ENCODE measurements at regions not wholly inside any gene's neighbourhood (a gene's known extent, or its start where the extent isn't known, plus 50 kb on each side); places are given as distances from the start of the nearest gene placed in this dataset.

DNA sequence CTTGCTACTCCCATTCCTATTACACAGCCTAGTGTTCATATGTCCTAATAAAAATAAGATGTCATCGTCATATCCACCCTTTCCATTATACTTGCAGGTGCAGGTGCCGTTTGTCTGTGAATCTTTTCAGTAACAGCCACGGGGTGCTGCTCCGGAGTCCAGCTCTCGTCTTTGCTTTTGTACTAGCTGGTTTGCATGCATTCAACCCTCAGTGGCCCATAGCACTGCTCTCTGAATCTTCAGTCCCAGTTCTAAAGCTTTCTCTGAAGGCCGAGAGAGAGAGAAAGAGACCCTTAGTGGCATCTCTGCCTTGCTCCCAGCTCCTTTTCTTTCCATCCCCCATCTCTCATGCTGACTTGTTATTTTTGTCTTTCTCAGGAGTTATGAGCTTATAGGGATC is 468.5 kb downstream of the TMEM232 start:
- TF ChIP-seq ZFX (IDR thresholded peaks at IDR 0.05; ENCODE audit: borderline replicate concordance), result no peak
- TF ChIP-seq, protein P1, sequence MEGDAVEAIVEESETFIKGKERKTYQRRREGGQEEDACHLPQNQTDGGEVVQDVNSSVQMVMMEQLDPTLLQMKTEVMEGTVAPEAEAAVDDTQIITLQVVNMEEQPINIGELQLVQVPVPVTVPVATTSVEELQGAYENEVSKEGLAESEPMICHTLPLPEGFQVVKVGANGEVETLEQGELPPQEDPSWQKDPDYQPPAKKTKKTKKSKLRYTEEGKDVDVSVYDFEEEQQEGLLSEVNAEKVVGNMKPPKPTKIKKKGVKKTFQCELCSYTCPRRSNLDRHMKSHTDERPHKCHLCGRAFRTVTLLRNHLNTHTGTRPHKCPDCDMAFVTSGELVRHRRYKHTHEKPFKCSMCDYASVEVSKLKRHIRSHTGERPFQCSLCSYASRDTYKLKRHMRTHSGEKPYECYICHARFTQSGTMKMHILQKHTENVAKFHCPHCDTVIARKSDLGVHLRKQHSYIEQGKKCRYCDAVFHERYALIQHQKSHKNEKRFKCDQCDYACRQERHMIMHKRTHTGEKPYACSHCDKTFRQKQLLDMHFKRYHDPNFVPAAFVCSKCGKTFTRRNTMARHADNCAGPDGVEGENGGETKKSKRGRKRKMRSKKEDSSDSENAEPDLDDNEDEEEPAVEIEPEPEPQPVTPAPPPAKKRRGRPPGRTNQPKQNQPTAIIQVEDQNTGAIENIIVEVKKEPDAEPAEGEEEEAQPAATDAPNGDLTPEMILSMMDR (IDR thresholded peaks at IDR 0.05), result no peak
- H3K27ac ChIP-seq, result no peak overlapping the region

DNA sequence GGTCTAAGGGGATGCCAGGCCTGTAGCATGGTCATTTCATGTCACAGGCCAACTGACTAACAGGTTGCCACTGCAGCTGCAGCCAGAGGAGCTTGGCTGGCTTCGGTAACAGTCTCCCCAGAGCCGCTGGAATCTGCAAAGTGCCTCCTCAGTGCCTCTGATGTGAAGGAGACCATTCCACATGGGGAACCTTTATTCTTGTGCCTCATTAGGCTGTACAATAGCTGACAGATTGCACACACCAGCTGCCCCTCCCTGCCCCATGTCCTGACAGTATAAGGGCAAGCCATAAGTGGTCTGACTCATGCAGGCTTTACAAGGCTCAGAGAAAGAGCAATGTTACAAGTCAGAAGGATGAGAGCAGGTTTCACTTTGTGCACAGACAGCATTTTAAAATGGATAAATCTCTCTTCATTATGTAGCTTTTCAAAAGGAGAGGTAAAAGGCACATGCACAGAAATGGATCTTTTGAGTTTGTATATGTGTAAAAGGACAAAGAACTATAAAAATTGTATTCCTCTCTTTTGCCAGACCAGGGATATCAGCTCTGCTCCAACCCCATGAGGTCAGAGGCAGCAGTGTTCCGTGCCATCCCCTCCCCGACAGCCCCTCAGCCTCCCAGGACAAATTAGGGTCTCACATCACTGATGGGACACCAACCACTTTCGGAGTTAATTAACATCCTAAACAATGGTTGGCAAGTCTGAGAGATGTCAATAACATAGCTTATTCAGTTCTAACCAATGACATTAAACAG is 467.8 kb downstream of the TMEM232 start:
- no peak for TF ChIP-seq ZFX (IDR thresholded peaks at IDR 0.05; ENCODE audit: borderline replicate concordance)
- TF ChIP-seq, protein P1 (IDR thresholded peaks at IDR 0.05), result no peak
- no peak overlapping the region for H3K27ac ChIP-seq

DNA sequence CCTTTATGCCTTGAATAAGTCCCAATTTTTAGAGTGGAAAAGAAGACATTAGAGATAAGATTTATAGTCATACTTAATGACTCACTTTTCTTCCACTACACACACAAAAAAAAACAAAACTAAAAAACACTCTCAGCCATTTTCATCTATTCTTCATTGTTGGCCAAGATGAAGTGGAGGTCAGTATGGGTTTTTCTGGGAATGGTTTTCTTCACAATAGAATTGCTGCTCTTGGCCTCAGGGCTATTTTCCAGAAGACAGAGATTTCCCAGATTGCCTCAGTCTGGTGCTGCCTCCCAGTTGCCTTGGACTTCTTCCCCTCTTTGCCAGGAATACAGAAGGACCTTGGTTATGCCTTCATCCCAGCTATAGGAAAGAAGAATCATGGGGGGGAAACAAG is 463.7 kb downstream of the TMEM232 start:
- no peak for TF ChIP-seq ZFX (IDR thresholded peaks at IDR 0.05; ENCODE audit: borderline replicate concordance)
- TF ChIP-seq, protein P1 (IDR thresholded peaks at IDR 0.05), result no peak
- H3K27ac ChIP-seq, result no peak overlapping the region

DNA sequence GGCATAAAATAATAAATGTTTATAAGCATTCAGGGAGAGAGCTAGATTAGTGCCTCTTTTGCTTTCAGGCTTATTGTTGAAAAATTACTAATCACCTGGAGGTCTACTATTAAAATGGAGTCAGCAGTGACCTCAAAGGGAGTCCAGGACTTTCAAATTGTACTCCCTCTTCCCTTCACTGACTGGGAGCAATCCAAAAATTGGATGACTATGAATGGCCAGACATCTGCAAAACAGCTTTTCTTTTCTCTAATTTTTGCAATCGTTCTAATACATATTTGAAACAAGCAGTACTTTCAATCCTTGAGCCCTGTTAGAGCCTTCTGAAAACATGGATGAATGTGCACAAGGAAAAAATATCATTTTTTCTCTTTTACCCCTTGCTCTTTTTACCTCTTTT is 461.8 kb downstream of the TMEM232 start:
- H3K27ac ChIP-seq, result no peak overlapping the region
- TF ChIP-seq, protein P1 (IDR thresholded peaks at IDR 0.05), result no peak
- no peak for TF ChIP-seq ZFX (IDR thresholded peaks at IDR 0.05; ENCODE audit: borderline replicate concordance)

DNA sequence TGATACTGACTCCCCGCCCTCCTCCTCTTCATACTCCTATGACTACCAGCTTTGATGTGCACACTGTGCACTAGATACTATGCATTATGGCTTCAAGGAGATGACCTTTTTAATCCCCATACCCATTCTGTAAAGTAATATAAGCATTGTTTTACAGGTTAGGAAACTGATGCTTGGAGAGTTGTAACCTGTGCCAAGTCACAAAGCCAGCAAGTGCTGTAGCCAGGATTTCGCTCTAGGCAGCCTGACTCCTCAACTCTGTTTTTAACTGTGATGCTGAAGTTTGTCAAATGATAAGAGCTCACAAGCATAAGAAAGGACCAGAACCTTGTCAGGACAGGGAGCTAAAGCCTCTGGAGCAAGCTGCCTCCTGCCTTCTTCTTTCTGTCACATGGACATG is 461.3 kb downstream of the TMEM232 start:
- TF ChIP-seq, protein P1 (IDR thresholded peaks at IDR 0.05), result no peak
- TF ChIP-seq ZFX (IDR thresholded peaks at IDR 0.05; ENCODE audit: borderline replicate concordance), result no peak
- no peak overlapping the region for H3K27ac ChIP-seq

DNA sequence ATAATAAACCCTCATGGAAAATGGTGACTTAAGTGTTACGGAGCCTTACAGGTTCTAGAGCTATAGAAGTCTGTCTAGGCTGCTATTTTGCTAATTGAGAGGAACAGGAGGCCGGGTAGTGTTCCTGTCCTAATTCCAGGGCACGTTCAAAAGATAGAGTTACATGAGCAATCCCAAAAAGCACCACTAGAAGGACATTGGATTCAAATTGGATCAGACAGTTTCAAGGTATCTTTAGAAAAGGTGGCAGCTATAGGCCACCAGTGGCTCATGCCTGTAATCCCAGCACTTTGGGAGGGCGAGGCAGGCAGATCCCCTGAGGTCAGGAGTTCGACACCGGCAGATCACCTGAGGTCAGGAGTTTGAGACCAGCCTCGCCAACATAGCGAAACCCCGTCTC is 458.8 kb downstream of the TMEM232 start:
- no peak overlapping the region for H3K27ac ChIP-seq

DNA sequence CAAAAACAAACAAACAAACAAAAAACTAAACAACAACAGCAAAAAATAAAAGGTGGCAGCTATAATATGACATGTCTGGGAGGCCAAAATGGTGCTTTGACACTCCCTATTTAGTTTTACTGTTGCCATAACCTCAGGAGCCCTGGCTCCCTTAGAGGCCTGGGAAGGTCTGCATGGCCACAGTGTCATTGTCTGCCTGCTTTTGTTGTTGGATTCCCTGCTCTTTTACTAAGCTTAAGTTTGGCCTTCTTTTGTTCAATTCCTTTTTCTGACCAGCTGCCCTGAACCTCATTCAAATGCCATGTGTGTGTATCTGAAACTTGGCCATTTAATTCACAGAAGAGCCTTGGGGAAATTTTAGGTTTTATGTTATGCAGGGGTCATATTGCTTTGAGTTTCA is 458.2 kb downstream of the TMEM232 start:
- H3K27ac ChIP-seq, result no peak overlapping the region
- no peak for TF ChIP-seq ZFX (IDR thresholded peaks at IDR 0.05; ENCODE audit: borderline replicate concordance)
- TF ChIP-seq, protein P1 (IDR thresholded peaks at IDR 0.05), result no peak

More for the DNA sequence above, 458.8 kb downstream of the TMEM232 start:
- no peak for TF ChIP-seq ZFX (IDR thresholded peaks at IDR 0.05; ENCODE audit: borderline replicate concordance)
- TF ChIP-seq, protein P1 (IDR thresholded peaks at IDR 0.05), result no peak

Measured in 22Rv1 (cell line).